Right lobe of liver (tissue), 4 donors: ENCODE measurements at regions not wholly inside any gene's neighbourhood (a gene's known extent, or its start where the extent isn't known, plus 50 kb on each side); places are given as distances from the start of the nearest gene placed in this dataset.

Experiments
- POLR2A ChIP-seq: fragments of 450-650 bp; IDR thresholded peaks from one replicate; pipeline ENCODE4 v1.6.1; 2017; ENCODE audit warnings: antibody characterized with exemption, mild to moderate bottlenecking
- TF ChIP-seq, protein P1 (sequence below), 4 donors: fragments of 200-600 bp in 3 of 4; fragments of 450-650 bp in 1 of 4; IDR thresholded peaks; one replicate each; pipeline versions ENCODE4 v1.5.1 to v1.8.0; 2016 to 2022; ENCODE audit warnings: antibody characterized with exemption in 4 of 4, mild to moderate bottlenecking in 2 of 4
- donor health status: DM: no; HTN: no; CAD: no.
- donor health status: DM: no; HTN: no; CAD: no.
- donor health status: DM: no; HTN: yes; CAD: no.

DNA sequence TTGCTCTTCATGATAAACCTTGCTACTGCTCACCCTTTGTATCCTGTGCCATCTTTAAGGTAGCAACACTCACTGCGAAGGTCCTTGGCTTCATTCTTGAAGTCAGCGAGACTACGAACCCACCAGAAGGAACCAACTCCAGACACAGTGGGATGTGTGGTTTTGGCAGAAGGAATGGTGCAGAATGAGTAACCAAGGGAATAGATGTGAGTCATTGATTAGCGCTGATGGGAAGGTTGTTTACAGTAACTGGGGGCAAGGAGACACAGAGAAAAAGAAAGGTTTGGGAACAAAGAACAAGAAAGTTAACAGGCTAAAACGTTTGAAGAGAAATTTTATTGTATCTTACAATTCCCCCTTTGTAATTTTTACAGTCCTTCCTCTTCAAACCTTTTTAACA is 266.1 kb upstream of the AMELY start:
- TF ChIP-seq POLR2A = no peak
- TF ChIP-seq, protein P1, sequence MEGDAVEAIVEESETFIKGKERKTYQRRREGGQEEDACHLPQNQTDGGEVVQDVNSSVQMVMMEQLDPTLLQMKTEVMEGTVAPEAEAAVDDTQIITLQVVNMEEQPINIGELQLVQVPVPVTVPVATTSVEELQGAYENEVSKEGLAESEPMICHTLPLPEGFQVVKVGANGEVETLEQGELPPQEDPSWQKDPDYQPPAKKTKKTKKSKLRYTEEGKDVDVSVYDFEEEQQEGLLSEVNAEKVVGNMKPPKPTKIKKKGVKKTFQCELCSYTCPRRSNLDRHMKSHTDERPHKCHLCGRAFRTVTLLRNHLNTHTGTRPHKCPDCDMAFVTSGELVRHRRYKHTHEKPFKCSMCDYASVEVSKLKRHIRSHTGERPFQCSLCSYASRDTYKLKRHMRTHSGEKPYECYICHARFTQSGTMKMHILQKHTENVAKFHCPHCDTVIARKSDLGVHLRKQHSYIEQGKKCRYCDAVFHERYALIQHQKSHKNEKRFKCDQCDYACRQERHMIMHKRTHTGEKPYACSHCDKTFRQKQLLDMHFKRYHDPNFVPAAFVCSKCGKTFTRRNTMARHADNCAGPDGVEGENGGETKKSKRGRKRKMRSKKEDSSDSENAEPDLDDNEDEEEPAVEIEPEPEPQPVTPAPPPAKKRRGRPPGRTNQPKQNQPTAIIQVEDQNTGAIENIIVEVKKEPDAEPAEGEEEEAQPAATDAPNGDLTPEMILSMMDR (IDR thresholded peaks at IDR 0.05) = no peak
